GM18499 (cell line): ENCODE measurements at regions not wholly inside any gene's neighbourhood (a gene's known extent, or its start where the extent isn't known, plus 50 kb on each side); places are given as distances from the start of the nearest gene placed in this dataset.
"Not testable (repeated sequence)": the region's sequence is repeated elsewhere in the genome, so short reads cannot be mapped to it uniquely, and the experiment has no call there.

Source experiments
- ATAC-seq: cut with Tn5 transposase; IDR thresholded peaks from one replicate; pipeline ENCODE4 v1.9.1; 2021; ENCODE audit warnings: moderate number of reproducible peaks; ENCODE audit not compliant: insufficient read depth, unreplicated experiment

DNA sequence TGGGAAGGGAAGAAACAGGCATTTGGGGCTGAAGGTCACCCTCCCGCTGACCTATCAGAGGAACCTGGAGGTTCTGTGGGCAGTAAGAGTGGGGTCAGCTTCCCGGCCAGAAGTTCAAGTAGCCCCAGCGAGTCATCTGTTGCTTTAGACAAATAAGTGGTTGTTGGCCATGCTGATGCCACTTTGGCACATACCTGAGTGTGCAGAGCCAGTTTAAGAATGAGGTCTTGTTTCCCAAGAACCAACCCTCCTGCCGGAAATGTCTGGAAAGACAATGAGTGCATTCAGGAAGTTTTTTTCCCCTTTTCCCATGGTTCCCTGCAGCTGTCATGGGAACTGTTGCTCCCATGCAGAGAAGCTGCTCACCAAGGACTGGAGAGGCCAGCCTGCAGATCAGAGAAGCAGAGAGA, 166.7 kb downstream of the ZNF621 start:
- no peak for ATAC-seq

DNA sequence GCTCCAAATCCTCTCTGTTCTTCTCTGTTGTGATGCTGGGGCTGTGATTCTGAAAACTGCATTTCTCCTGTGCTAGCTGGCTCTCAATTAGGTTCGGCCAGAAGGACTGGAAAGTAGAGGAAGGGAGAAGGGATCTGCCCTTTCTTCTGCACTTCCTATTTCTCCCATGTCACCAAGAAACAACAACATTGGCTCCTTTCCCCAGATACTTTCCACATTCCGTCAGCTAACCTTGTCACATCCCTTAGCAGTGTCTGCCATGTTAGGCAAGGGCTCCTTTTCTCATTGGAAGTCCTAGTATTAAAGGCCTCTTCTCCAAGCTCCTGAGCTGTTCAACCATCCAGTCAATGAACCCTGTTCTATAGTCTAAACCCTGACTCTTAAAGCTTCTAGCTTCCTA, 171.1 kb downstream of the ZNF621 start:
- no peak for ATAC-seq

DNA sequence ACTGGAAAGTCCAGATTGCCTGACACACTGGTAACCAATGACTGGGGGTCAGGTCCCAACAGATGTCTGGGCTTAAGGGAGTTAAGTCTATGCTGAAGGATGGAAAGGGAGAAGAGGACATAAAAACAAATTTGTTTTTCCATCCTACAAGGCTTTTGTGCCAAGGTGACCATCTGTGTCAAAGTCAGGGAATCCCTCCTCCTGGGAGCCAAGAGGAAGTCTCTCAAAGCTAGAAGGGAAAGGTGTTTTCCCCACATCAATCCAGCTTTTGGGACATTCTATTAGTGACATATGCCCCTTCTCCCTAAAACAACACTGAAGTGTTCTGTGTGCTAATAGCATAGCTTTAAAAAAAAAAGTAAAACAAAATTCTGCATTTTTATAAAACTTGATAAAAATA, 173.9 kb downstream of the ZNF621 start:
- ATAC-seq: not testable (repeated sequence)

DNA sequence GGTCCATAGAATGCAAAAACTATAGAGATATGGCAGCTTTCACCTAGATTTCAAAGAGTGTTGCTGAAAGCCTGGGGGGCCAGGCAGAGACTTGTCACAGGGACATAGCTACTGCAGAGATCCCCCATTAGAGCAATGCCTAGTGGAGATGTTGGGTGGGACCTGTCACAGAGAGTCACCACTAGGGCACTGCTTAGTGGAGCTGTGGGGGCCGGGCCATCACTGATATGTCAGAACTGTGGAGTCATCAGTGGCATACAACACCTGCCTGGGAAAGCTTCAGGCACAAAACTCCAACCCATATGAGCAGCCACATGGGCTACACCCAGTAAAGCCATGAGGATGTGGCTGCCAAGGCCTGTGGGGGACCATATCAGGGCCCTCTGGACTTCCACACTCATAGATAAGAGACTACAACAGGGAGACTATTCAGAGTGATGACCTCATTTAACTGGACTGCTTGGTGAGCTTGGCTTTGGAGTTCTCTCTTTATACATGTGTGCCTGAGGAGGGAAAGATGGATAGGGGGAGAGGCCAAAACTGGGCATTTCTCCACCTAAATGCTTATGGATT, 176.3 kb downstream of the ZNF621 start:
- no peak for ATAC-seq

DNA sequence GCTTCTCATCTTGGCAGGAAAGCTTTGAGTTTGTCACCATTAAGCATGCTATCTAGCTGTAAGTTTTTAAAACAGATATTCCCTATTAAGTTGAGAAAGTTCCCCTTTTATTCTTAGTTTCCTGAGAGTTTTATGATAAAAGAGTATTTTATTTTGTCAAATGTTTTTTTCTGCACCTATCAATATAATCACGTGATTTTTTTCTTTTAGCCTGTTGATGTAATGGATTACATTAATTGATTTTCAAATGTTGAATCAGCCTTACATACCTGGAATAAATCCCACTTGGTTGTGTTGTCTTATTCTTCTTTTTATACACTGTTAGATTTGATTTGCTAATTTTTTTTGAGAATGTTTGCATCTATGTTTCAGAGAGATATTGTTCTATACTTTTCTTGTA, 179.5 kb downstream of the ZNF621 start:
- no peak for ATAC-seq

DNA sequence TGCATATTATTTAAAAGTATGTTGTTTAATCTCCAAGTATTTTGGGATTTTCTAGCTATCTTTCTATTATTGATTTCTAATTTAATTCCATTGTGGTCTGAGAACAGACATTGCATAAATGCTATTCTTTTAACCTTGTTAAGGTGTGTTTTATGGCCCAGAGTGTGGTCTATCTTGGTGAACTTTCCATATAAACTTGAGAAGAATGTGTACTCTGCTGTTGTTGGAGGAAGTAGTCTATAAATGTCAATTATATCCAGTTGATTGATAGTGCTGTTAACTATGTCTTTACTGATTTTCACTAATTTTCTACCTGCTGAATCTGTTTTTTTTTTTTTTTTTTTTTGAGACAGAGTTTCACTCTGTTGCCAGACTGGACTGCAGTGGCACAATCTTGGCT, 180.9 kb downstream of the ZNF621 start:
- ATAC-seq: no peak

DNA sequence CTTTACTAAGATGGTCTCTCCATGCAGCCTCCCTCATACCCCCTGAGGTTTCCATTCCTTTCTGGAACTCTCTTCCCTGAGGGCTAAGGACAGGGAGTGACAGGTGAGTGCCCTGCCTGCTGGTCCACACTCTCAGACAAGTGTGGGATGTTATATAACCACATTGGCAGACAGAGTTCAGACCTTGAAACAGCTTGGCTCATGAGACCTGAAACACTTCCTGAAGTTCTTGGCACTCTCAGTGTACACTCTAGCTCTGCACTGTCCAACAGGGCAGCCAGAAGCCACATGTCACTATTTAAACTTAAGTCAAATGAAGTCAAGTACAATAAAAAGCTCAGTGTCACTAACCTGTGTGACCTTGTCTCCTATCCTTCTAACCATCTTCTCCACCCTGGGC, 188.5 kb downstream of the ZNF621 start:
- no peak for ATAC-seq

DNA sequence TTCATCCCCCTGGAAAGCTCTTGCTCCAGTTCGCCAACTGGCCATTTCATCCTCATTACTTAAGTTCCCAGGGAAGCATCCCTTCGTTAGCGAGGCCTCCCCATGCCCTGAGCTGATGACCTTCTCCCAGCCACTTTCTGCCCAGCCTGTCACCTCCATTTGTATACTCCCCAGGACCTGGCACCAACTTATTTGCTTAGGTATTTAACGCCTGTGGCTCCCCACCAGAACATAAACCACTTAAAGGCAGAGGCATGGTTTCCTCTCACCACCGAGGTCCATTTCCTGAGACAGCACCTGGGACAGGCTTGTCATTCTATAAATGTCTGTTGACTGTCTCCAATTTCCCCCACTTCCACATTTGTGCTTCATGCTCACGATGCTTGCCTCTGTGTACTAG, 189.0 kb downstream of the ZNF621 start:
- ATAC-seq: no peak

DNA sequence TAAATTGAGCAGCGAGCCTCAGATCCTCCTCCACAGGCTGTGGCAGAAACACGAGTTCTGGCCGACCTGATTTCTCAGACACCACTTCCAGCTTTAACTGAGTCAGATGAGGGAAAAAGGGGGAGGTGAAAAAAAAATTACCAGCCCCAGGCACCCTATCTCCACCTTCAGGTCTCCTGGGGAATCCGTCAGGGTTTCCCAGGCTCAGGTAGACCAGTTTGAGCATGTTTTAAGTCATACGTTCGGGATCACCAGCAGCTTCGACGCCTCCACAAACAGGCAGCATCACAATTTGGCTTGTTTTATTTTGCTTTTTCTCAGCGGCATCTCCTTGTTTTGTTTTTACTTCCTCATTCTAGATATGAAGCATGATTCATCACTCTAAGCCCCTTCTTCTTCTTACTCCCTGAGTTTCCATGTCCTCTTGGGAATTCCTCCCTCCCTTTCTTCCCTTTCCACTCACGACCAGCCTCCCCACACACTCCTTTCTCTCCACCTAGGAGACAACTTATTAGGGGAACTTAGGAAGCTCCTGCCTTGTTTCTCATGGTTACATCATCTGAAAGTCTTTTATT, 190.1 kb downstream of the ZNF621 start:
- ATAC-seq: no peak

DNA sequence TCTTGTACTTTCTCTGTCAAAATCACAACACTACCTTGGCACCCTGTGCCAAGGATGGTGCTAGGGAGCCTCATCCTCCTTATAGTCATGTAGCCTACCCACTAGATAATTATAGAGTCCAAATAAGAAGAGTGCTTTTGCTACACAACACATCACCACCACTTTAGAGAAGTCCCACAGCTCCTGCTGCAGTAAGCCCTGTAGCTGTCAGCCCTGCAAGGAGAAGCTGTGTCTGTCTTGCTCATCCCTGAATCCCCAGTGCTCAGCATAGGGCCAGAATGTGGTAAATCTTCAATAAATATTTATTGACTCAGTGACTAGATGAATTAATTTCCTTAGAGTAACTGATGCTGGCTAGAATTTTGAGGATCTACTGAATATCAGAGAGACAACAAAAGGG, 190.8 kb downstream of the ZNF621 start:
- no peak for ATAC-seq

DNA sequence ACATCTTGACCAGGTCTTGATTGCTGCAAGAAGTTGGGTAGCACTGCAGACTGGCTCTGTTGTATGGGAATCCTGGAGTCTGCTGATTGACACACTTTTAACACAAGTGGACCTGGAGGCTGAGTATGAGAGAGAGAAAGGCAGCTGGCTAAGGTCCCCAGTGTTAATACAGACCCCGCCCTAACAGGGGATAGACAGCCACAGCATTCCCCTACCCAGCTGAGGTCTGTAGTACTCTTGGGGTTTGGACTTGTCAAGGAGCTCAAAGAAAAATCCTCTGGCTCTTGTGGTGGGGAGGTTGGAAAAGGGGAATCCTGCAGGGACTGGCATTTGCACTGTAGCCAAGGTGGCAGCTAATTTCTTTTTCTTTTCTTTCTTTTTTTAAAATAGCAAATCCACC, 192.7 kb downstream of the ZNF621 start:
- ATAC-seq: no peak

DNA sequence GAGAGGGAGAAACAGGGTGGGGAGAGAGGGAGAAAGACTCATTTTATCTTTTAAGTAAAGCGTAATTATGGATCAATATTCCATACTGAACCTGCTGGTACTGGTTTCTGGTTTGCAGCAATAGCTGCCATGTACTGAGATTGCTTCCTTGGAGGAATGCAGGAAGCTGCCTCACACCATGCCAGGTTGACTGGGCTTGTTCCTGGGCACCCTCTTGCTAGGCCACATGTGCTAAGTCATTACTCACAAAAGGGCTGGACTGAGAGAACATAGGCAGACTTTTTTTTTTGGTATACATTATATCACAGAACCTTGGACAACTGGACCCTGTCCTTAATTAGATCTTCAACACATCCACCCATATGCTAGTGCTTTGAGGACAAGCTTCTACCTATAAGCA, 193.4 kb downstream of the ZNF621 start:
- ATAC-seq: no peak

DNA sequence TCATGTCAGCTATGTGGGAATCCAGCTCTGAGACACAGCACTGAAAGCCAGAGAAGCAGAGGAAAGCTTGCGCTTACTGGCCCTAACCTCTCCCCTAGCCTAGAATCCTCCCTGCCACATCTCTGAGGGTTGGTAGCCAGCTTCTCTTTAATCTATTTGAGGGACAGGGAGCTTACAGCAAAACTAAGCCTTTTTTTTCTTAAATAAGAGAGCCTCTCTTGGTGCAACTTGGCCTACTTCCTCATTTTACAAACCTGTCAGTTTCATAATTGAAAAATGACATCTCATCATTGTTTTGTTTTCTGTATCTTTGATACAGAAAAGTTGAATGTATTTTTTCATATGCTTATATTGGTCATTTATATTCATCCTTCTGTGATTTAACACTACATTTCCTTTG, 193.9 kb downstream of the ZNF621 start:
- peak; percentile 88 for ATAC-seq

DNA sequence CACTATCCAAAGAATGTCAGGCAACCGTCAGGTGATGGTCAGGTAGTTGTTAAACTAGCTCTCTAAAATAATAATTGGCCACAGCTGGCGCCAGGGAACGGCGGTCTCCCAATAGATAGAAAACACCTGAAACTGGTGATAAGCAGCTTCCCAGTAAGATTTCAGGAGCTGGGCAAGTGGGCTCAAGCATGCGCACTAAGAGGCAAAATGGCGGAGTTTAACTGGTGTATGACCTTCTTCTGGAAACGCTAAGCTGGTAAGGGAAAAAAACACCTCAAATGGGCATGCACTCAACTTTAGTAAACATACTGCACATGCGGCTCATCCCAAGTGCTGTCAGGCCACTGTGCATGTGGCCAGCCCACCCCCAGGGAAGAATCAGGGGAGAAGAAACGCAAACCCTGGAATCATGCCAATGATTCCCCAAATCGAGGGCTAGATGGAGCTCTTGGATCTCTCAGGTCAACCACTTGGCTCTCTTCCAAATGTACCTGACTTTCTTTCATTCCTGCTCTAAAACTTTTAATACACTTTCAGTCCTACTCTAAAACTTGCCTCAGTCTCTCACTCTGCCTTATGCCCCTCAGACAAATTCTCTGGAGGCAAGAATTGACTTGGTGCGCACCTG, 195.0 kb downstream of the ZNF621 start:
- no peak for ATAC-seq

DNA sequence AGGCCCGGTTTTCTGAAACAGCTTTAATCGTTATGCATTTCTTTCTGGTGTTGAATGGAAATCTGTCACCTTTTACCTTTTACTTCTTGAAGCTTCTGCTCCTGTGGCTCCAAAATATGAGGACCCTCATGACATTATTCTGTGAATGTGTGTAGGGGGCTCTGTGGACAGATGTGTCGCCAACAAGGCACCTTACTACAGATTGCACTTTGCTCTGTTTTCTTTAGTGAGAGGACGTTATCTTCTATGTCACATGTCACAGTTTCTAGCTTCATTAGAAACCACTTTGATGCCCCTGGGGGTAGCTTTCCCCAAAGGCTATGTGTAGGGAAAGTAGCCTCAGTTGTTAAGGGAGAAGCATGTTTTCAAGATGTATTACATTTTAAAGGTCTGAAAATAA, 195.6 kb downstream of the ZNF621 start:
- no peak for ATAC-seq

DNA sequence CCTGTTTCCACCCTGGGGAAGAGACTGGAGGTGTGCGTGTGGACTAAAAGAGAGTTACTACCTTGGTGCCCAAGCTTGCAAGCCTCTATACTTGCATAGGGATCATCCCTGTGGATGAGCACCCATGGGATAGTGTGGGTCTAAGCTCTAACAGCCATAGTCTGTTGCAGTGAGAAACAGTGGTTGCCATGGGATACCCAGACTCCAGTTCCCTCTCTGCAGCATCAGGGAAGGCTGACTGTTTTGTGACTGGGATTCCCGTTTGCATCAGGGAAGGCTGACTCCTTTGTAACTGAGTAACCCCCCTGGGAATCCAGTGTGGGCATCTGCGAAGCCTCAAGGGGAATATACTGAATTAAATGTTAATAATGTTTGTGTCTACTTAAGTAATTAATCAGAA, 196.1 kb downstream of the ZNF621 start:
- ATAC-seq: no peak

DNA sequence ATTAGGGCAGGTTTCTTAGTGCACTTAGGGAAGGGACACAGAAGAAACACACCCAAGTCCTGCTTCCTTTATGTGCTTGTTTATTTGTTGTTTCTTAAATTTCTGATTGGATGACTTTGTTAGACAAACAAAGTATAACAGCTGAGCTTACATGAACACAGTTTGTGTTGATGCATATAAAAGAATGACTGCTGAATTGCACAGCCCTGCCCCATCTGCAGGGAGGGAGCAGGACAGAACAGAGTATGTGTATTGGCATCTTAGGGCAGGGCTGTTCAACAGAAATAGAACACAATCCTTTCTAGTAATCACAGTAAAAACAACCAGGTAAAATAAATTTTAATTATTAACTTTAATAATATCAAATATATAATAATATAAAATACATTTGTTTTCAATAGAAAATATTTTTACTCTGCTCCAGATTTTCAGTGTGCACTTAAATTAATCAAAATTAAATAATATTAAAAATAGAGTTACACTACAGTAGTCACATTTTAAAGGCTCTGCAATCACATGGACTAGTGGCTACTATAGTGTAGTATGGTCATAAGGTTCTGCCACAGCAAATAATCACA, 198.4 kb downstream of the ZNF621 start:
- no peak for ATAC-seq

DNA sequence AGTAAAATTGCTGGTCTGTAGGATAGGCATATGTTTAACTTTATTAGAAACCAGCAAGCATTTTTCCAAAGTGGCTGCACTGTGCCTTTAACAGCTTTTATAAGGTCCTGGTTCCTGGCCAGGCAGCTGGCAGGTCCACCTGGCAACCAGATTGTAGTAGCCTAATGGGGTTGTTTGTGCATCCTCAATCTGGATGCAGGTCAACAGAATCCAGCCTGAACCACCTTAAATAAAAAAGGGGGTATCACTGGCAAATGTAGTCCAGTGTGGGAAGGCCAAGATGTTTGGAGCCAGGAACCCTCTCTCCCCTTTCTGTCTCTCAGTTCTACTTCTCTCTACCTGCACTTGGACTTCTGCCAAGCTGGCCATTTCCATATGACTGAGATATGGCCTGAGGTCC, 200.3 kb downstream of the ZNF621 start:
- ATAC-seq: no peak

DNA sequence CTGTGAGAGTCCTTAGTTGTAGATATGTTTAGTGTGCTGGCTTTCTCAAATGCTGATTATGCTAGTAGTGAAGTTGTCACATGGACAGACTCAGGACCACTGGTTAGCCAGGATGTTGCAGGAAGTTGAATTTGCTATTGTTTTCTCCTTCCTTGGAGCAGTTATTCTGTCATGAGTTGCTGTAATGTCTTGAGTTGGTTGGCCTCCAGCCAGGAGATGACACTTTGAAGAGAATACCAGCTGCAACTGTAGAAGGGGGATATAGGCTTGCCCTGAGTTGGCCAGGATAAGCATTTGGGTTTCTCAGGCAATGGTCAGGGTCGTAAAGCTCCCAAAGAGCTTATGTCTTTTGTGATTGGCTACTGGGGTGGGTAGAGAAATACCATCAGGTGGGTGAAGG, 206.7 kb downstream of the ZNF621 start:
- ATAC-seq: no peak

DNA sequence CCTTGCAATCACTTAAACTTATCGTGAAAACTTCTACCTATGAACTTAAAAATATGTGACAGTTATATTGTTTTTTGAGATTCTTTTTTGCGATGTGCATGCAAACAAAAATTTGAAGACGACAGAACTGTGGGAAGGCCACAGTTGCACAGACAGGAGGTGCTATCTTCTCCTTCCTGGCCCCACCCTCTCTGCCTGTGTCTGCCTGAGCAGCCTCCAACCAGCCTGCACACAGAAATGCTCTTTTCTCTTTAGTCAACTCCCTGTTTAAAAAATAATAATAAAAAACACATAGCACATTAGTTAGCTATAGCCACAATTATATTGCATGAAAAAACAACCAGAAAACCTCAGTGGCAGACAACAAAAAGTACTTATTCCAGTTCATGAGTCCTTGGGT, 212.2 kb downstream of the ZNF621 start:
- ATAC-seq: no peak

DNA sequence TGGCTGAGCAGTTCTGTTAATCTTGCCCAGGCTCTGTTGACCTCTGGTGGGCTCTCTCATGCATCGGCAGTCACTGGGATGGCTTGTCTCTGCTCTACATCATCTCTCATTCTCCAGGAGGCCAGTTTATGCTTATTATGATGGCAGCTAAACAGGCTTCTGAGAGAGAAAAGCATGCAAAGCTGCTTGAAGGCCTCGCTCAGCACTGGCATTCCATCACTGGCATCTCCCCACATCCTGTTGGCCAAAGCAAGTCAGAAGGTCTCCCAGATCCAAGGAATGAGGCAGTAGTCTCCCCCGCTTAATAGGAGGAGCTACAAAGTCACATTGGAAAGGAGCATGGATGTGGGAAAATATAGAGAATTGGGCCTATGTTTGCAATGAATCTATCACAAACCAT, 212.6 kb downstream of the ZNF621 start:
- ATAC-seq: no peak

DNA sequence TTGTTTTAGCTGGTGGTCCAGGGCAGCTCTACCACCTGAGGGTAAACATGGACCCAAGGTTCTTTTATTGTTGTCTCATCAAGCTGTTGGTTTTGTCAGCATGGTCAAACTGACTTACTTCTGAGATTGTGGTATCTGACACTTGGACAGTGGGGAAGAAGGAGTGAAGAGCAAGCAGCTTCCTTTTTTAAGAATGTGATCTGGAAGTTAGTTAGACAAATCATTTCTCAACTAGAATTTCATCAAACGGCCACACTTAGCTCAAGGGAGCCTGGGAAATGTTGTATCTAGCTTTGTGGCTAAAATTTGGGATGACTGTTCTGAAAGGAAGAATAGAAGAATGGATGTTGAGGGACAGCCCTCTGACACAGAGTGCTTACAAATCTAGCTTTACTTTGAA, 215.2 kb downstream of the ZNF621 start:
- no peak for ATAC-seq
